Activated CD8-positive, alpha-beta T cell treated with anti-CD3 and anti-CD28 coated beads for 36 hours (primary cell): ENCODE measurements at regions not wholly inside any gene's neighbourhood (a gene's known extent, or its start where the extent isn't known, plus 50 kb on each side); places are given as distances from the start of the nearest gene placed in this dataset.

Source experiments
- ATAC-seq: fragments of 200-7000 bp; cut with Tn5 transposase; one replicate; pipeline ENCODE4 v1.10.0; 2021; ENCODE audit warnings: mild to moderate bottlenecking, moderate library complexity
- CTCF ChIA-PET: fragments of 350-600 bp; sonication (Branson Sonifier 250); formaldehyde crosslinking; loops from one replicate; lab custom pipeline; 2021; ENCODE audit warnings: antibody characterized with exemption; lab: Charles Lee
- POLR2A ChIA-PET: fragments of 350-600 bp; sonication (Branson Sonifier 250); formaldehyde crosslinking; loops from one replicate; lab custom pipeline; 2021; ENCODE audit warnings: antibody characterized with exemption; lab: Charles Lee
- DNase-seq: peaks from one replicate; pipeline ENCODE4 v3.0.0-alpha.2; 2020
- H3K27ac Mint-ChIP-seq: one replicate; pipeline ENCODE4 v1.8.0; 2021; ENCODE audit warnings: mild to moderate bottlenecking, mixed read lengths
- H3K27me3 Mint-ChIP-seq: one replicate; pipeline ENCODE4 v1.8.0; 2021; ENCODE audit warnings: mixed read lengths
- H3K36me3 Mint-ChIP-seq: one replicate; pipeline ENCODE4 v1.8.0; 2021; ENCODE audit warnings: low read depth, mixed read lengths
- H3K4me1 Mint-ChIP-seq: one replicate; pipeline ENCODE4 v1.8.0; 2021; ENCODE audit warnings: low read depth, mixed read lengths
- H3K4me3 Mint-ChIP-seq: one replicate; pipeline ENCODE4 v1.8.0; 2021; ENCODE audit warnings: mild to moderate bottlenecking, moderate library complexity, mixed read lengths
- H3K9me3 Mint-ChIP-seq: one replicate; pipeline ENCODE4 v1.8.0; 2021; ENCODE audit warnings: mixed read lengths
- intact Hi-C: fragments of 100-400 bp; cut with micrococcal nuclease; formaldehyde crosslinking; loops from one replicate; pipeline ENCODE4 v1.10.0; 2022
- TF ChIP-seq, protein P1 (sequence below): fragments of 200-600 bp; IDR thresholded peaks from one replicate; pipeline ENCODE4 v1.8.0; 2022; ENCODE audit warnings: antibody characterized with exemption, mild to moderate bottlenecking

GRCh38 chr2:195320413-195320973, 336.5 kb upstream of the SLC39A10 start:
- TF ChIP-seq, protein P1, sequence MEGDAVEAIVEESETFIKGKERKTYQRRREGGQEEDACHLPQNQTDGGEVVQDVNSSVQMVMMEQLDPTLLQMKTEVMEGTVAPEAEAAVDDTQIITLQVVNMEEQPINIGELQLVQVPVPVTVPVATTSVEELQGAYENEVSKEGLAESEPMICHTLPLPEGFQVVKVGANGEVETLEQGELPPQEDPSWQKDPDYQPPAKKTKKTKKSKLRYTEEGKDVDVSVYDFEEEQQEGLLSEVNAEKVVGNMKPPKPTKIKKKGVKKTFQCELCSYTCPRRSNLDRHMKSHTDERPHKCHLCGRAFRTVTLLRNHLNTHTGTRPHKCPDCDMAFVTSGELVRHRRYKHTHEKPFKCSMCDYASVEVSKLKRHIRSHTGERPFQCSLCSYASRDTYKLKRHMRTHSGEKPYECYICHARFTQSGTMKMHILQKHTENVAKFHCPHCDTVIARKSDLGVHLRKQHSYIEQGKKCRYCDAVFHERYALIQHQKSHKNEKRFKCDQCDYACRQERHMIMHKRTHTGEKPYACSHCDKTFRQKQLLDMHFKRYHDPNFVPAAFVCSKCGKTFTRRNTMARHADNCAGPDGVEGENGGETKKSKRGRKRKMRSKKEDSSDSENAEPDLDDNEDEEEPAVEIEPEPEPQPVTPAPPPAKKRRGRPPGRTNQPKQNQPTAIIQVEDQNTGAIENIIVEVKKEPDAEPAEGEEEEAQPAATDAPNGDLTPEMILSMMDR: no peak
- Mint-ChIP-seq H3K27ac (no peak overlapping the region), H3K4me3 (no peak overlapping the region), H3K36me3 (no peaks in the 10 kb centered on the region), H3K27me3 (no peaks in the 10 kb centered on the region), H3K9me3 (no peaks in the 10 kb centered on the region), H3K4me1 (peaks cover 2% of the 10 kb centered on the region)
- intact Hi-C loops: no loop called here
- CTCF ChIA-PET: interaction anchor here (1.3 to 3.3 kb wide), 3 partner anchors 10 to 346 kb away, joined by 4 to 9 read pairs (median 6); no protein-coding TSS in a partner anchor
- no peak for DNase-seq
- ATAC-seq: no peak
- POLR2A ChIA-PET: no interaction called here

DNA sequence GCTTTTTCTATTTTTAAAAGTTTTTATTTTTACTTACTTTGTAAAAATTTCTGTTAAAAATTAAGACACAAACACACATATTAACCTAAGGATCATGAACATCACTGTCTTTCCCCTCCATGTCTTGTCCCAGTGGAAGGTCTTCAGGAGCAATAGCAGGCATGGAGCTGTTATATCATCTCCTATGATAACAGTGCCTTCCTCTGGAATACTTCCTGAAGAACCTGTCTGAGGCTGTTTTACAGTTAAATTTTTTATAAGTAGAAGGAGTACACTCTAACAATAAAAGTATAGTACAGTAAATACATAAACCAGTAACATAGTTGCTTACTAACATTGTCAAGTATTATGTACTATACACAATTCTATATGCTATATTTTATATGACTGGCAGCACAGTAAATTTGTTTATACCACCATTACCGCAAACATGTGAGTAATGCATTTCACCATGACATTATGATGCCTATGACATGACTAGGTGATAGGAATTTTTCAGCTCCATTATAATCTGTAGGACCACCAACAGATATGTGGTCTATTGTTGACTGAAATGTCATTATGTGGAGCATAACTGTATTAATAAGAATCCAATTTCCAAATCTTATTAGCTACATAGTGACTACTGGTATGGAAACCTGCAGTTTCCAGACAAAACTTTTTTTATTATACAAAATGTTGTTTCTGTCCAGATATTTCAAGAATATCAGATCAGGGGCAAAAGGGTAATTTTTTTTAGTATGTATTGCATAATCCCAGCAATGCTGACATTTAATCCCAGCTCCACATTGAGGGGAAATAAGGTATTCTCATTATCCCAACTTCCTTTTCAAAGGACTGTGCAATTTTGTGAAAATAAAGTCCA, 337.2 kb upstream of the SLC39A10 start:
- DNase-seq (no peak), ATAC-seq (no peak)
- Mint-ChIP-seq H3K27me3 (no peaks in the 10 kb centered on the region), H3K4me1 (peaks cover 2% of the 10 kb centered on the region), H3K27ac (no peak overlapping the region), H3K36me3 (no peaks in the 10 kb centered on the region), H3K4me3 (no peak overlapping the region), H3K9me3 (no peaks in the 10 kb centered on the region)
- TF ChIP-seq, protein P1: no peak
- ChIA-PET POLR2A (no interaction called here), CTCF (interaction anchor here (0.9 to 3.3 kb wide), 6 partner anchors 10 to 346 kb away, joined by 3 to 9 read pairs (median 5); no protein-coding TSS in a partner anchor)
- intact Hi-C loops: loop anchor here (5.0 to 10.0 kb wide), 2 partner anchors 345 to 1152 kb away; no protein-coding TSS in a partner anchor

DNA sequence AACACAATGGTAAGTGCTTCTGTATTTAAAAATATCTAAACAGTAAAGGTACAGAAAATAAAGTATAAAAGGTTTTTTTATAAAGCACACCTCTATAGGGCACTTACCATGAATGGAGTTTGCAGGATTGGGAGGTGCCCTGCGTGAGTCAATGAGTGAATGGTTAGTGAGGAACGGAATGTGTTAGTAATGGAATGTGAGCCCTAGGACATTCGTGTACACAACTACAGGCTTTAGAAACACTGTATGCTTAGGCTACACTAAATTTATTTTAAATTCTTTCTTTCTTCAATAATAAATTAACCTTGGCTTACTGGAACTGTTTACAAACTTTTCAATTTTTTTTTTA, 337.9 kb upstream of the SLC39A10 start:
- POLR2A ChIA-PET: no interaction called here
- Mint-ChIP-seq H3K4me3 (no peak overlapping the region), H3K4me1 (peaks cover 2% of the 10 kb centered on the region), H3K9me3 (no peaks in the 10 kb centered on the region), H3K27ac (no peak overlapping the region), H3K36me3 (no peaks in the 10 kb centered on the region), H3K27me3 (no peaks in the 10 kb centered on the region)
- intact Hi-C loops: loop anchor here (5.0 to 10.0 kb wide), 2 partner anchors 346 to 1152 kb away; no protein-coding TSS in a partner anchor
- no peak for DNase-seq
- TF ChIP-seq, protein P1: no peak
- no peak for ATAC-seq
- CTCF ChIA-PET: interaction anchor here (0.9 to 3.3 kb wide), 5 partner anchors 11 to 347 kb away, joined by 3 to 9 read pairs (median 4); no protein-coding TSS in a partner anchor

- H3K27ac Mint-ChIP-seq: no peak overlapping the region
- intact Hi-C loops: loop anchor here (5.0 to 10.0 kb wide), 2 partner anchors 346 to 1151 kb away; no protein-coding TSS in a partner anchor
- ATAC-seq (peak; percentile 34), DNase-seq (peak; percentile 63)
- no peaks in the 10 kb centered on the region for H3K36me3 Mint-ChIP-seq
- ChIA-PET CTCF (interaction anchor here (0.7 to 3.3 kb wide), 6 partner anchors 16 to 442 kb away, joined by 3 to 9 read pairs (median 4); no protein-coding TSS in a partner anchor), POLR2A (no interaction called here)
- H3K27me3 Mint-ChIP-seq: no peaks in the 10 kb centered on the region
- TF ChIP-seq, protein P1: peak; percentile 79
- H3K4me1 Mint-ChIP-seq: peaks cover 2% of the 10 kb centered on the region
- no peak overlapping the region for H3K4me3 Mint-ChIP-seq
- H3K9me3 Mint-ChIP-seq: no peaks in the 10 kb centered on the region
These were observed 338.4 kb upstream of the SLC39A10 start for GRCh38 chr2:195318440-195319111.
